ENCODE measurements at regions not wholly inside any gene's neighbourhood (a gene's known extent, or its start where the extent isn't known, plus 50 kb on each side); places are given as distances from the start of the nearest gene placed in this dataset.

GRCh38 chr11:11027288-11027687 is 169.4 kb upstream of the ZBED5 start:
- Histone ChIP-seq H3K27me3 (no peaks in the 10 kb centered on the region), H3K4me3 (no peak overlapping the region), H3K36me3 (no peaks in the 10 kb centered on the region), H3K27ac (no peak overlapping the region), H3K4me1 (no peaks in the 10 kb centered on the region), H3K9me3 (no peaks in the 10 kb centered on the region)
- no peak for TF ChIP-seq POLR2A (IDR thresholded peaks at IDR 0.05)
- no peak for TF ChIP-seq CTCF (IDR thresholded peaks at IDR 0.05)
- no peak for TF ChIP-seq POLR2AphosphoS5 (IDR thresholded peaks at IDR 0.05)
- no peak for DNase-seq (ENCODE audit: low spot score in 2 of 2)
- intact Hi-C loops (cut with DNase I; ENCODE audit: low total_unique reads): no loop called here

GRCh38 chr11:11025087-11025486 is 167.2 kb upstream of the ZBED5 start:
- DNase-seq (ENCODE audit: low spot score in 2 of 2): no peak
- no peak overlapping the region for H3K27ac ChIP-seq
- H3K9me3 ChIP-seq: no peaks in the 10 kb centered on the region
- TF ChIP-seq POLR2A (IDR thresholded peaks at IDR 0.05) (no peak), CTCF (IDR thresholded peaks at IDR 0.05) (no peak), POLR2AphosphoS5 (IDR thresholded peaks at IDR 0.05) (no peak)
- H3K4me1 ChIP-seq: no peaks in the 10 kb centered on the region
- intact Hi-C loops (cut with DNase I; ENCODE audit: low total_unique reads): no loop called here
- H3K36me3 ChIP-seq: no peaks in the 10 kb centered on the region
- H3K4me3 ChIP-seq: no peak overlapping the region
- H3K27me3 ChIP-seq: no peaks in the 10 kb centered on the region

GRCh38 chr11:11022125-11022730 is 164.4 kb upstream of the ZBED5 start:
- Histone ChIP-seq H3K9me3 (no peaks in the 10 kb centered on the region), H3K27ac (no peak overlapping the region), H3K4me1 (no peaks in the 10 kb centered on the region), H3K36me3 (no peaks in the 10 kb centered on the region), H3K27me3 (no peaks in the 10 kb centered on the region), H3K4me3 (no peak overlapping the region)
- no peak for DNase-seq (ENCODE audit: low spot score in 2 of 2)
- intact Hi-C loops (cut with DNase I; ENCODE audit: low total_unique reads): no loop called here
- peak in 2 of 3 donors; percentile 22 to 37 for TF ChIP-seq CTCF (IDR thresholded peaks at IDR 0.05)
- TF ChIP-seq POLR2AphosphoS5 (IDR thresholded peaks at IDR 0.05): no peak

GRCh38 chr11:11021563-11021962 is 163.7 kb upstream of the ZBED5 start:
- no peak for DNase-seq (ENCODE audit: low spot score in 2 of 2)
- Histone ChIP-seq H3K36me3 (no peaks in the 10 kb centered on the region), H3K27ac (no peak overlapping the region), H3K9me3 (no peaks in the 10 kb centered on the region), H3K27me3 (no peaks in the 10 kb centered on the region), H3K4me1 (no peaks in the 10 kb centered on the region), H3K4me3 (no peak overlapping the region)
- TF ChIP-seq POLR2AphosphoS5 (IDR thresholded peaks at IDR 0.05) (no peak), CTCF (IDR thresholded peaks at IDR 0.05) (no peak), POLR2A (IDR thresholded peaks at IDR 0.05) (no peak)
- intact Hi-C loops (cut with DNase I; ENCODE audit: low total_unique reads): no loop called here

GRCh38 chr11:11020747-11021149 is 162.9 kb upstream of the ZBED5 start:
- no peak for DNase-seq (ENCODE audit: low spot score in 2 of 2)
- no peak overlapping the region for H3K27ac ChIP-seq
- no peaks in the 10 kb centered on the region for H3K27me3 ChIP-seq
- no peaks in the 10 kb centered on the region for H3K9me3 ChIP-seq
- H3K4me1 ChIP-seq: no peaks in the 10 kb centered on the region
- TF ChIP-seq POLR2AphosphoS5 (IDR thresholded peaks at IDR 0.05) (no peak), POLR2A (IDR thresholded peaks at IDR 0.05) (no peak), CTCF (IDR thresholded peaks at IDR 0.05) (no peak)
- intact Hi-C loops (cut with DNase I; ENCODE audit: low total_unique reads): no loop called here
- H3K4me3 ChIP-seq: no peak overlapping the region
- H3K36me3 ChIP-seq: no peaks in the 10 kb centered on the region
